GM12878 (cell line): ENCODE measurements at regions not wholly inside any gene's neighbourhood (a gene's known extent, or its start where the extent isn't known, plus 50 kb on each side); places are given as distances from the start of the nearest gene placed in this dataset.
A peak's percentile ranks its signal among the peaks of the same experiment; 100 is the strongest.

ENCODE experiments used
- ATAC-seq: fragments of 200-7000 bp; cut with Tn5 transposase; 3 replicates; pipeline ENCODE4 v1.9.1; 2020; ENCODE audit warnings: mild to moderate bottlenecking, moderate library complexity
- BruUV-seq: library from RNA; stranded (reverse); fragments of 400-500 nt; replicated peaks from 2 replicates; lab custom pipeline; 2021; lab: Mats Ljungman, UMichigan
- CTCF ChIA-PET: fragments of 300-600 bp; sonication (Branson Sonifier 250); formaldehyde crosslinking; extraction: SDS; loops from one replicate; lab custom pipeline; 2021; ENCODE audit warnings: inconsistent platforms; lab: Yijun Ruan, JAX
- POLR2A ChIA-PET: fragments of 350-600 bp; formaldehyde crosslinking; extraction: SDS; loops from one replicate; lab custom pipeline; 2021; ENCODE audit warnings: inconsistent platforms; lab: Charles Lee
- RAD21 ChIA-PET: fragments of 300-600 bp; sonication (Branson Sonifier 250); formaldehyde crosslinking; loops from one replicate; lab custom pipeline; 2023; ENCODE audit warnings: antibody characterized with exemption; ENCODE audit not compliant: unreplicated experiment; lab: Charles Lee
- SMC1A ChIA-PET: fragments of 300-600 bp; sonication (Branson Sonifier 250); formaldehyde crosslinking; loops from one replicate; lab custom pipeline; 2023; ENCODE audit not compliant: unreplicated experiment, uncharacterized antibody; lab: Charles Lee
- DNase-seq: peaks from one replicate; pipeline ENCODE4 v3.0.0-alpha.2; 2011; ENCODE audit warnings: low read depth, low spot score
- FAIRE-seq: peaks from 3 replicates; lab custom pipeline; 2011; peaks lifted over from hg19 to GRCh38; lab: Jason Lieb, UNC
- H2AFZ ChIP-seq: 2 replicates; pipeline ENCODE4 v1.6.0; 2011; ENCODE audit warnings: low read depth, low read length, control low read depth; ENCODE audit not compliant: control insufficient read depth
- H3K27ac ChIP-seq: 2 replicates; pipeline ENCODE4 v1.5.1; 2011; ENCODE audit warnings: control low read depth; ENCODE audit not compliant: control insufficient read depth, insufficient read depth
- H3K27me3 ChIP-seq, 2 experiments: replicated peaks in 1 of 2; 2 replicates each; pipeline versions ENCODE4 v1.6.0 to v1.6.1; 2011; ENCODE audit warnings: low read length in 1 of 2; ENCODE audit not compliant: control insufficient read depth in 2 of 2, insufficient read depth in 2 of 2
- H3K36me3 ChIP-seq, 2 experiments: 2 replicates each; pipeline ENCODE4 v1.5.1; 2011; ENCODE audit warnings: low read length in 1 of 2; ENCODE audit not compliant: control insufficient read depth in 2 of 2, insufficient read depth in 2 of 2
- H3K4me1 ChIP-seq: 2 replicates; pipeline ENCODE4 v1.6.1; 2011; ENCODE audit warnings: mild to moderate bottlenecking, low read length, moderate library complexity, mixed read lengths; ENCODE audit not compliant: control insufficient read depth, insufficient read depth
- H3K4me2 ChIP-seq: 2 replicates; pipeline ENCODE4 v1.6.0; 2011; ENCODE audit warnings: control low read depth; ENCODE audit not compliant: control insufficient read depth, insufficient read depth
- H3K4me3 ChIP-seq: fragments of 200-600 bp; sonication (generic); 2 replicates; pipeline ENCODE4 v1.5.1; 2016
- H3K79me2 ChIP-seq: 2 replicates; pipeline ENCODE4 v1.6.0; 2011; ENCODE audit warnings: low read length; ENCODE audit not compliant: control insufficient read depth, insufficient read depth
- H3K9ac ChIP-seq: 2 replicates; pipeline ENCODE4 v1.8.0; 2011; ENCODE audit warnings: low read length, control low read depth, mixed read lengths; ENCODE audit not compliant: control insufficient read depth, insufficient read depth
- H3K9me3 ChIP-seq: replicated peaks from 3 replicates; pipeline ENCODE4 v1.5.1; 2011; ENCODE audit warnings: mild to moderate bottlenecking, low read length; ENCODE audit not compliant: control insufficient read depth, insufficient read depth
- H4K20me1 ChIP-seq: 2 replicates; pipeline ENCODE4 v1.6.0; 2011; ENCODE audit not compliant: control insufficient read depth, insufficient read depth
- ATF7 ChIP-seq: fragments of 450-650 bp; IDR thresholded peaks from 2 replicates; pipeline ENCODE4 v1.6.1; 2016; ENCODE audit warnings: low read depth, mild to moderate bottlenecking
- BHLHE40 ChIP-seq, 2 experiments: fragments of 450-650 bp in 1 of 2; IDR thresholded peaks; 2 replicates each; pipeline ENCODE4 v1.6.1; 2011 to 2017; ENCODE audit warnings: low read depth in 2 of 2, borderline replicate concordance in 1 of 2, improper control_type of control experiment in 1 of 2, low read length in 1 of 2, mild to moderate bottlenecking in 1 of 2
- BMI1 ChIP-seq: fragments of 450-650 bp; IDR thresholded peaks from 2 replicates; pipeline ENCODE4 v1.6.1; 2016; ENCODE audit warnings: mild to moderate bottlenecking, moderate library complexity, borderline replicate concordance
- DPF2 ChIP-seq: fragments of 450-650 bp; IDR thresholded peaks from 2 replicates; pipeline ENCODE4 v1.6.1; 2017; ENCODE audit warnings: mild to moderate bottlenecking
- EP300 ChIP-seq, 2 experiments: fragments of 150-350 bp in 1 of 2; IDR thresholded peaks; 2 replicates each; pipeline ENCODE4 v1.6.1; 2011 to 2012; ENCODE audit warnings: low read depth in 2 of 2, low read length in 2 of 2, borderline replicate concordance in 1 of 2, improper control_type of control experiment in 1 of 2, inconsistent platforms in 1 of 2; ENCODE audit not compliant: control insufficient read depth in 1 of 2
- FOXM1 ChIP-seq: IDR thresholded peaks from 2 replicates; pipeline ENCODE4 v1.6.1; 2012; ENCODE audit warnings: low read depth, mild to moderate bottlenecking, inconsistent platforms, low read length, moderate library complexity
- GATAD2B ChIP-seq: fragments of 450-650 bp; conservative IDR thresholded peaks from 2 replicates; pipeline ENCODE4 v1.6.1; 2017; ENCODE audit warnings: low read depth, mild to moderate bottlenecking, moderate library complexity
- HDGF ChIP-seq: fragments of 450-650 bp; IDR thresholded peaks from 2 replicates; pipeline ENCODE4 v1.6.1; 2016; ENCODE audit warnings: antibody characterized with exemption
- IKZF1 ChIP-seq: fragments of 450-650 bp; conservative IDR thresholded peaks from 2 replicates; pipeline ENCODE4 v1.6.1; 2017; ENCODE audit warnings: antibody characterized with exemption, mild to moderate bottlenecking
- MEF2B ChIP-seq: fragments of 450-650 bp; IDR thresholded peaks from 2 replicates; pipeline ENCODE4 v1.6.1; 2018; ENCODE audit warnings: mild to moderate bottlenecking, moderate library complexity; ENCODE audit not compliant: partially characterized antibody, poor library complexity, severe bottlenecking
- MTA2 ChIP-seq: fragments of 450-650 bp; IDR thresholded peaks from 2 replicates; pipeline ENCODE4 v1.6.1; 2016; ENCODE audit warnings: low read depth, mild to moderate bottlenecking, moderate library complexity
- MYB ChIP-seq: fragments of 150-350 bp; IDR thresholded peaks from 2 replicates; pipeline ENCODE4 v1.6.1; 2014; ENCODE audit warnings: mild to moderate bottlenecking, low read depth, low read length, borderline replicate concordance
- YBX1 ChIP-seq: fragments of 450-650 bp; IDR thresholded peaks from 2 replicates; pipeline ENCODE4 v1.6.1; 2016; ENCODE audit warnings: antibody characterized with exemption
- ZNF24 ChIP-seq: fragments of 450-650 bp; IDR thresholded peaks from 2 replicates; pipeline ENCODE4 v1.6.1; 2017; ENCODE audit warnings: antibody characterized with exemption, mild to moderate bottlenecking
- ZNF622 ChIP-seq: fragments of 450-650 bp; IDR thresholded peaks from 2 replicates; pipeline ENCODE4 v1.6.1; 2017; ENCODE audit warnings: mild to moderate bottlenecking, inconsistent platforms
- WGBS: methylation state at CpG from one replicate; pipeline ENCODE4 v1.1.6; 2016; ENCODE audit warnings: low lambda C conversion rate; ENCODE audit not compliant: insufficient replicate concordance, insufficient coverage; ENCODE audit errors: missing lambda C conversion rate; 5-methylcytosine and 5-hydroxymethylcytosine counted together
- in situ Hi-C: fragments of 300-500 bp; cut with MboI; formaldehyde crosslinking; loops from 9 replicates; pipeline ENCODE4 v1.14.3; 2018; ENCODE audit warnings: mixed read lengths
- intact Hi-C: fragments of 100-400 bp; cut with micrococcal nuclease; formaldehyde crosslinking; loops from one replicate; pipeline ENCODE4 v1.14.2; 2022; ENCODE audit not compliant: unreplicated experiment
- TF ChIP-seq, protein P1 (sequence below): fragments of 150-350 bp; IDR thresholded peaks from 2 replicates; pipeline ENCODE4 v1.6.1; 2014; ENCODE audit warnings: mild to moderate bottlenecking, low read depth, low read length
- TF ChIP-seq, protein P2 (sequence below): fragments of 450-650 bp; IDR thresholded peaks from 2 replicates; pipeline ENCODE4 v1.6.1; 2017; ENCODE audit warnings: mild to moderate bottlenecking, moderate library complexity

DNA sequence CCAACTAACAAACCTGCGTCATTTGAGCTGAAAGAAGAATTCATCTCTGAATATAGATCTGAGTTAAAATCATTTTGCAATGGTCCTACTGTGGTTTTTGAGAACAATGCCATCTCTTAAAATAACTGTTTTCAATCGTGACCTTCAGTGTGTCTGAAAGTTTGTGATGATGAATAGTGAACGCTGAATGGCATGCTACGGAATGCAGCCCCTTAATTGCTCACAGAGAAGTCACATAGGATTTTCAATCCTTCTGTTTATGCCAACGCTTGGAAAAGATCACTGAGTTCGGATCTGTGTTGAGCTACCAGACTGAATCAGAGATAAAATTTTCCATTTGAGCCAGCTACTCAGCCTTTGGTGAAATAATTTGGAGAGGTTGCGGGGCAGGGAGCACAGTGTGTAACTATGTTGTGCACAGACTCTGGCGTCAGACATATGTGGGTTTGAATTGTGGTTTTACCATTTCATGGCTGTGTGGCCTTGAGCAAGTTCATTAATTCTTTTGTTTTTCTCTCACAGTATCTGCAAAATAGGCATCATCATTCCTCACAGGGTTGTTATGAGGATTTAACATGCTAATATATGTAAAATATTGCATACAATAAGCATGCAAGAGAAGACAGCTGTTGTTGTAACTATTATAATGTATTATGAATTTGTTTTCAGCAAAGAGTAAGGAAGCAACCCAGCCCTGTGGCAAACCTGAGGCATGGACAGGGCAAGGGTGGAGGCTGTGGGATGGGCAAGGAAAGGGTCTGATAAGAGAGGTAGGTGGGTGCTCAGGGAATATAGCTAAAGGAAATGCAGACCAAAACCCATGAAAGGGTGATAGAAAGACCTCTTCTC is 679.9 kb downstream of the KCNA4 start:
- FAIRE-seq = no peak
- H3K27ac ChIP-seq = no peak overlapping the region
- H4K20me1 ChIP-seq = no peaks in the 10 kb centered on the region
- no peaks in the 10 kb centered on the region for H3K79me2 ChIP-seq
- WGBS = 0% methylated on average over 8 of the region's 8 CpGs
- DNase-seq = no peak
- ChIA-PET POLR2A (no interaction called here), RAD21 (interaction anchor here (1.1 kb wide), 1 partner anchor 13 kb away, joined by 3 read pairs; no protein-coding TSS in a partner anchor), SMC1A (interaction anchor here (0.6 to 1.5 kb wide), 4 partner anchors 7 to 1565 kb away, joined by 3 to 5 read pairs (median 3); no protein-coding TSS in a partner anchor), CTCF (interaction anchor here (1.1 to 3.7 kb wide), 7 partner anchors 8 to 1638 kb away, joined by 3 to 29 read pairs (median 7); partner anchors contain the start of gene BDNF)
- intact Hi-C loops (loop anchor here (2.0 to 10.0 kb wide), 5 partner anchors 178 to 1832 kb away; partner anchors contain the start of genes ARL14EP, KIF18A, LIN7C and METTL15), in situ Hi-C loops (loop anchor here (25.0 kb wide), 1 partner anchor 650 kb away; no protein-coding TSS in a partner anchor)
- ATAC-seq = peak; percentile 57
- BruUV-seq = no TSS peak
- no peaks in the 10 kb centered on the region for H3K9me3 ChIP-seq
- no peaks in the 10 kb centered on the region for H3K36me3 ChIP-seq
- no peaks in the 10 kb centered on the region for H3K4me1 ChIP-seq
- no peaks in the 10 kb centered on the region; a peak in 1 of 4 replicates for H3K27me3 ChIP-seq
- no peak overlapping the region for H3K4me2 ChIP-seq
- H3K9ac ChIP-seq = no peak overlapping the region
- H2AFZ ChIP-seq = no peak overlapping the region
- H3K4me3 ChIP-seq = no peak overlapping the region
- TF ChIP-seq BMI1 (peak; percentile 50), YBX1 (no peak), DPF2 (peak; percentile 62; the same call in 1 of the 2 replicates), ZNF24 (peak; percentile 63; the same call in 1 of the 2 replicates), ATF7 (no peak), MEF2B (peak; percentile 35), ZNF622 (no peak), FOXM1 (no peak), GATAD2B (no peak), MTA2 (peak; percentile 82), BHLHE40 (IDR thresholded peaks at IDR 0.05; ENCODE audit: borderline replicate concordance in 1 of 2, low read depth in 2 of 2, low read length in 1 of 2) (peak; percentile 34 to 48; a peak in 2 of 4 replicates), HDGF (no peak), MYB (no peak), EP300 (IDR thresholded peaks at IDR 0.05; ENCODE audit: borderline replicate concordance in 1 of 2, control insufficient read depth in 1 of 2, low read depth in 2 of 2, low read length in 2 of 2) (peak; percentile 68 to 73; a peak in 1 of 4 replicates), IKZF1 (peak; percentile 24; the same call in 1 of the 2 replicates)
- TF ChIP-seq, protein P1, sequence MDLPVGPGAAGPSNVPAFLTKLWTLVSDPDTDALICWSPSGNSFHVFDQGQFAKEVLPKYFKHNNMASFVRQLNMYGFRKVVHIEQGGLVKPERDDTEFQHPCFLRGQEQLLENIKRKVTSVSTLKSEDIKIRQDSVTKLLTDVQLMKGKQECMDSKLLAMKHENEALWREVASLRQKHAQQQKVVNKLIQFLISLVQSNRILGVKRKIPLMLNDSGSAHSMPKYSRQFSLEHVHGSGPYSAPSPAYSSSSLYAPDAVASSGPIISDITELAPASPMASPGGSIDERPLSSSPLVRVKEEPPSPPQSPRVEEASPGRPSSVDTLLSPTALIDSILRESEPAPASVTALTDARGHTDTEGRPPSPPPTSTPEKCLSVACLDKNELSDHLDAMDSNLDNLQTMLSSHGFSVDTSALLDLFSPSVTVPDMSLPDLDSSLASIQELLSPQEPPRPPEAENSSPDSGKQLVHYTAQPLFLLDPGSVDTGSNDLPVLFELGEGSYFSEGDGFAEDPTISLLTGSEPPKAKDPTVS = no peak
- TF ChIP-seq, protein P2, sequence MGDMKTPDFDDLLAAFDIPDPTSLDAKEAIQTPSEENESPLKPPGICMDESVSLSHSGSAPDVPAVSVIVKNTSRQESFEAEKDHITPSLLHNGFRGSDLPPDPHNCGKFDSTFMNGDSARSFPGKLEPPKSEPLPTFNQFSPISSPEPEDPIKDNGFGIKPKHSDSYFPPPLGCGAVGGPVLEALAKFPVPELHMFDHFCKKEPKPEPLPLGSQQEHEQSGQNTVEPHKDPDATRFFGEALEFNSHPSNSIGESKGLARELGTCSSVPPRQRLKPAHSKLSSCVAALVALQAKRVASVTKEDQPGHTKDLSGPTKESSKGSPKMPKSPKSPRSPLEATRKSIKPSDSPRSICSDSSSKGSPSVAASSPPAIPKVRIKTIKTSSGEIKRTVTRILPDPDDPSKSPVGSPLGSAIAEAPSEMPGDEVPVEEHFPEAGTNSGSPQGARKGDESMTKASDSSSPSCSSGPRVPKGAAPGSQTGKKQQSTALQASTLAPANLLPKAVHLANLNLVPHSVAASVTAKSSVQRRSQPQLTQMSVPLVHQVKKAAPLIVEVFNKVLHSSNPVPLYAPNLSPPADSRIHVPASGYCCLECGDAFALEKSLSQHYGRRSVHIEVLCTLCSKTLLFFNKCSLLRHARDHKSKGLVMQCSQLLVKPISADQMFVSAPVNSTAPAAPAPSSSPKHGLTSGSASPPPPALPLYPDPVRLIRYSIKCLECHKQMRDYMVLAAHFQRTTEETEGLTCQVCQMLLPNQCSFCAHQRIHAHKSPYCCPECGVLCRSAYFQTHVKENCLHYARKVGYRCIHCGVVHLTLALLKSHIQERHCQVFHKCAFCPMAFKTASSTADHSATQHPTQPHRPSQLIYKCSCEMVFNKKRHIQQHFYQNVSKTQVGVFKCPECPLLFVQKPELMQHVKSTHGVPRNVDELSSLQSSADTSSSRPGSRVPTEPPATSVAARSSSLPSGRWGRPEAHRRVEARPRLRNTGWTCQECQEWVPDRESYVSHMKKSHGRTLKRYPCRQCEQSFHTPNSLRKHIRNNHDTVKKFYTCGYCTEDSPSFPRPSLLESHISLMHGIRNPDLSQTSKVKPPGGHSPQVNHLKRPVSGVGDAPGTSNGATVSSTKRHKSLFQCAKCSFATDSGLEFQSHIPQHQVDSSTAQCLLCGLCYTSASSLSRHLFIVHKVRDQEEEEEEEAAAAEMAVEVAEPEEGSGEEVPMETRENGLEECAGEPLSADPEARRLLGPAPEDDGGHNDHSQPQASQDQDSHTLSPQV = 0 out of 2 replicates have a peak, but pooled peaks have one; percentile 16
